Thyroid gland (tissue), 4 donors: ENCODE measurements at regions not wholly inside any gene's neighbourhood (a gene's known extent, or its start where the extent isn't known, plus 50 kb on each side); places are given as distances from the start of the nearest gene placed in this dataset.

Experiments
- DNase-seq, 2 donors: peaks; one replicate each; pipeline ENCODE4 v3.0.0-alpha.2; 2019
- H3K27ac ChIP-seq, 3 donors: fragments of 200-600 bp; sonication (generic); 1 replicate in 2 of 3; 2 replicates in 1 of 3; pipeline ENCODE4 v1.5.1; 2016 to 2019; ENCODE audit warnings: mild to moderate bottlenecking in 1 of 3, moderate library complexity in 1 of 3
- H3K27me3 ChIP-seq: fragments of 200-600 bp; sonication (generic); one replicate; pipeline ENCODE4 v1.5.1; 2019
- H3K36me3 ChIP-seq, 2 donors: fragments of 200-600 bp; sonication (generic); one replicate each; pipeline ENCODE4 v1.5.1; 2016 to 2019
- H3K4me1 ChIP-seq, 2 donors: fragments of 200-600 bp; sonication (generic); one replicate each; pipeline ENCODE4 v1.5.1; 2017 to 2019
- H3K4me3 ChIP-seq, 3 donors: fragments of 200-600 bp; sonication (generic); replicated peaks in 1 of 3; 1 replicate in 2 of 3; 2 replicates in 1 of 3; pipeline ENCODE4 v1.5.1; 2016; ENCODE audit warnings: mild to moderate bottlenecking in 1 of 3
- H3K9me3 ChIP-seq: fragments of 200-600 bp; sonication (generic); one replicate; pipeline ENCODE4 v1.5.1; 2017
- CTCF ChIP-seq, 6 experiments: fragments of 200-600 bp in 3 of 6; fragments of 450-650 bp in 3 of 6; sonication (generic) in 3 of 6; IDR thresholded peaks; one replicate each; pipeline ENCODE4 v1.5.1; 2016 to 2019; ENCODE audit warnings: antibody characterized with exemption in 6 of 6, mild to moderate bottlenecking in 2 of 6, inconsistent platforms in 1 of 6, moderate library complexity in 1 of 6
- POLR2A ChIP-seq, 2 donors: fragments of 450-650 bp; IDR thresholded peaks; one replicate each; pipeline ENCODE4 v1.6.1; 2017; ENCODE audit warnings: antibody characterized with exemption in 2 of 2, mild to moderate bottlenecking in 2 of 2, moderate library complexity in 1 of 2
- WGBS, 2 donors: methylation state at CpG; one replicate each; pipeline ENCODE4 v1.1.5; 2017; 5-methylcytosine and 5-hydroxymethylcytosine counted together
- intact Hi-C: fragments of 100-400 bp; cut with DNase I; formaldehyde crosslinking; loops from one replicate; pipeline ENCODE4 v1.15.1; 2023

- Histone ChIP-seq H3K27ac (no peak overlapping the region), H3K4me1 (no peaks in the 10 kb centered on the region), H3K4me3 (no peak overlapping the region), H3K9me3 (no peaks in the 10 kb centered on the region), H3K27me3 (no peaks in the 10 kb centered on the region), H3K36me3 (no peaks in the 10 kb centered on the region)
- TF ChIP-seq CTCF (IDR thresholded peaks at IDR 0.05), result no peak
- TF ChIP-seq POLR2A (IDR thresholded peaks at IDR 0.05), result no peak
- intact Hi-C loops, result no loop called here
- no peak for DNase-seq
- WGBS, 2 donors, result 86 to 92% methylated on average over 4 of the region's 4 CpGs
Observed at GRCh38 chr2:181196401-181196800, 216.0 kb downstream of the UBE2E3 start.

- H3K4me1 ChIP-seq, result no peaks in the 10 kb centered on the region
- no peak overlapping the region for H3K27ac ChIP-seq
- DNase-seq, result no peak
- no peaks in the 10 kb centered on the region for H3K36me3 ChIP-seq
- no peaks in the 10 kb centered on the region for H3K27me3 ChIP-seq
- WGBS, 2 donors, result 79 to 82% methylated on average over 3 of the region's 3 CpGs
- TF ChIP-seq POLR2A (IDR thresholded peaks at IDR 0.05) (no peak), CTCF (IDR thresholded peaks at IDR 0.05) (no peak)
- H3K9me3 ChIP-seq, result no peaks in the 10 kb centered on the region
- H3K4me3 ChIP-seq, result no peak overlapping the region
- intact Hi-C loops, result no loop called here
Observed at GRCh38 chr2:181197140-181197760, 216.8 kb downstream of the UBE2E3 start.

GRCh38 chr2:181198183-181198864 is 217.9 kb downstream of the UBE2E3 start:
- TF ChIP-seq CTCF (IDR thresholded peaks at IDR 0.05) (no peak), POLR2A (IDR thresholded peaks at IDR 0.05) (no peak)
- no peaks in the 10 kb centered on the region for H3K9me3 ChIP-seq
- no peak for DNase-seq
- H3K4me3 ChIP-seq, result no peak overlapping the region
- H3K36me3 ChIP-seq, result no peaks in the 10 kb centered on the region
- no peak overlapping the region for H3K27ac ChIP-seq
- 75 to 82% methylated on average over 1 of the region's 1 CpG for WGBS, 2 donors
- intact Hi-C loops, result no loop called here
- no peaks in the 10 kb centered on the region for H3K4me1 ChIP-seq
- no peaks in the 10 kb centered on the region for H3K27me3 ChIP-seq

GRCh38 chr2:181203412-181203811 is 223.0 kb downstream of the UBE2E3 start:
- TF ChIP-seq CTCF (IDR thresholded peaks at IDR 0.05) (no peak), POLR2A (IDR thresholded peaks at IDR 0.05) (no peak)
- no peak for DNase-seq
- Histone ChIP-seq H3K27ac (no peak overlapping the region), H3K9me3 (no peaks in the 10 kb centered on the region), H3K4me3 (no peak overlapping the region), H3K4me1 (no peaks in the 10 kb centered on the region), H3K27me3 (no peaks in the 10 kb centered on the region), H3K36me3 (no peaks in the 10 kb centered on the region)
- intact Hi-C loops, result no loop called here

- Histone ChIP-seq H3K9me3 (no peaks in the 10 kb centered on the region), H3K27me3 (no peaks in the 10 kb centered on the region), H3K27ac (no peak overlapping the region), H3K36me3 (no peaks in the 10 kb centered on the region), H3K4me3 (no peak overlapping the region), H3K4me1 (no peaks in the 10 kb centered on the region)
- no peak for DNase-seq
- intact Hi-C loops, result no loop called here
- TF ChIP-seq CTCF (IDR thresholded peaks at IDR 0.05) (no peak), POLR2A (IDR thresholded peaks at IDR 0.05) (no peak)
Observed at GRCh38 chr2:181203916-181204315, 223.5 kb downstream of the UBE2E3 start.
